A673 (cell line): ENCODE measurements at regions not wholly inside any gene's neighbourhood (a gene's known extent, or its start where the extent isn't known, plus 50 kb on each side); places are given as distances from the start of the nearest gene placed in this dataset.

Experiments used
- BruUV-seq: library from RNA; stranded (reverse); fragments of 400-500 nt; replicated peaks from 2 replicates; lab custom pipeline; 2021; lab: Mats Ljungman, UMichigan
- CTCF ChIA-PET: fragments of 300-600 bp; sonication (Branson Sonifier 250); formaldehyde crosslinking; loops from one replicate; lab custom pipeline; 2022; ENCODE audit warnings: antibody characterized with exemption; lab: Charles Lee
- POLR2A ChIA-PET: fragments of 300-600 bp; sonication (Branson Sonifier 250); formaldehyde crosslinking; loops from one replicate; lab custom pipeline; 2022; ENCODE audit warnings: antibody characterized with exemption; ENCODE audit not compliant: low non-redundant PET; lab: Charles Lee
- DNase-seq: peaks from one replicate; pipeline ENCODE4 v3.0.0-alpha.2; 2015; ENCODE audit warnings: low spot score
- H3K27ac ChIP-seq: fragments of 200-600 bp; sonication (generic); 2 replicates; pipeline ENCODE4 v1.5.1; 2016; ENCODE audit warnings: mixed run types, low read depth, mild to moderate bottlenecking, mixed read lengths, antibody characterized with exemption, low read length; ENCODE audit not compliant: poor library complexity, severe bottlenecking
- H3K27me3 ChIP-seq: fragments of 200-600 bp; sonication (generic); replicated peaks from 2 replicates; pipeline ENCODE4 v1.6.1; 2017; ENCODE audit warnings: mixed run types, low read depth, mild to moderate bottlenecking, mixed read lengths, antibody characterized with exemption, low read length; ENCODE audit not compliant: insufficient read depth, poor library complexity
- H3K36me3 ChIP-seq: fragments of 200-600 bp; sonication (generic); 2 replicates; pipeline ENCODE4 v1.6.1; 2016; ENCODE audit warnings: mixed run types, mild to moderate bottlenecking, mixed read lengths, antibody characterized with exemption, low read length; ENCODE audit not compliant: insufficient read depth, poor library complexity, severe bottlenecking
- H3K4me1 ChIP-seq: fragments of 200-600 bp; sonication (generic); 2 replicates; pipeline ENCODE4 v1.6.1; 2017; ENCODE audit warnings: mixed run types, mild to moderate bottlenecking, mixed read lengths, antibody characterized with exemption, low read length; ENCODE audit not compliant: insufficient read depth, poor library complexity, severe bottlenecking
- H3K4me3 ChIP-seq: fragments of 200-600 bp; sonication (generic); 2 replicates; pipeline ENCODE4 v1.5.1; 2016; ENCODE audit warnings: low read depth, mixed run types, mild to moderate bottlenecking, mixed read lengths, low read length; ENCODE audit not compliant: poor library complexity, severe bottlenecking
- H3K9me3 ChIP-seq: fragments of 200-600 bp; sonication (generic); 2 replicates; pipeline ENCODE4 v1.6.1; 2016; ENCODE audit warnings: mixed run types, low read depth, mild to moderate bottlenecking, mixed read lengths, antibody characterized with exemption, low read length; ENCODE audit not compliant: poor library complexity, severe bottlenecking
- CTCF ChIP-seq: fragments of 300-800, 200-600 bp; sonication (generic); conservative IDR thresholded peaks from 2 replicates; pipeline ENCODE4 v1.5.1; 2017; ENCODE audit warnings: low read depth, mild to moderate bottlenecking, antibody characterized with exemption, low read length, moderate library complexity, mixed read lengths
- EZH2 ChIP-seq: fragments of 200-600 bp; sonication (generic); IDR thresholded peaks from 2 replicates; pipeline ENCODE4 v1.6.1; 2017; ENCODE audit warnings: borderline replicate concordance, low read depth, mild to moderate bottlenecking, mixed read lengths, antibody characterized with exemption, low read length; ENCODE audit not compliant: poor library complexity, severe bottlenecking
- intact Hi-C: fragments of 100-400 bp; cut with micrococcal nuclease; formaldehyde crosslinking; loops from one replicate; pipeline ENCODE4 v1.10.0; 2022; ENCODE audit not compliant: unreplicated experiment

GRCh38 chr10:4250587-4250887, 465.5 kb upstream of the KLF6 start:
- ChIA-PET POLR2A (no interaction called here), CTCF (no interaction called here)
- Histone ChIP-seq H3K27me3 (no peaks in the 10 kb centered on the region), H3K4me1 (no peaks in the 10 kb centered on the region), H3K9me3 (no peaks in the 10 kb centered on the region), H3K36me3 (no peaks in the 10 kb centered on the region), H3K27ac (no peak overlapping the region), H3K4me3 (no peak overlapping the region)
- intact Hi-C loops, result no loop called here
- DNase-seq, result no peak
- TF ChIP-seq EZH2, result no peak
- no peak for TF ChIP-seq CTCF
- BruUV-seq, result no TSS peak

- CTCF ChIA-PET, result no interaction called here
- no TSS peak for BruUV-seq
- intact Hi-C loops, result no loop called here
- TF ChIP-seq EZH2 (no peak), CTCF (no peak)
- H3K27me3 ChIP-seq, result no peaks in the 10 kb centered on the region
- H3K4me1 ChIP-seq, result no peaks in the 10 kb centered on the region
- H3K9me3 ChIP-seq, result no peaks in the 10 kb centered on the region
- H3K36me3 ChIP-seq, result no peaks in the 10 kb centered on the region
- H3K4me3 ChIP-seq, result no peak overlapping the region
- DNase-seq, result no peak
- POLR2A ChIA-PET, result no interaction called here
- H3K27ac ChIP-seq, result no peak overlapping the region
These were observed 465.0 kb upstream of the KLF6 start for GRCh38 chr10:4249841-4250586.

- CTCF ChIA-PET, result no interaction called here
These were observed 462.4 kb upstream of the KLF6 start for GRCh38 chr10:4247379-4247778.

More at GRCh38 chr10:4247379-4247778, 462.4 kb upstream of the KLF6 start:
- no TSS peak for BruUV-seq
- Histone ChIP-seq H3K27me3 (no peaks in the 10 kb centered on the region), H3K36me3 (no peaks in the 10 kb centered on the region), H3K4me3 (no peak overlapping the region), H3K4me1 (peaks cover 4% of the 10 kb centered on the region), H3K9me3 (no peaks in the 10 kb centered on the region), H3K27ac (no peak overlapping the region)
- intact Hi-C loops, result no loop called here
- TF ChIP-seq EZH2, result no peak
- TF ChIP-seq CTCF, result no peak
- POLR2A ChIA-PET, result no interaction called here
- no peak for DNase-seq
